GM10266 (cell line): ENCODE measurements at regions not wholly inside any gene's neighbourhood (a gene's known extent, or its start where the extent isn't known, plus 50 kb on each side); places are given as distances from the start of the nearest gene placed in this dataset.

Source experiments
- DNase-seq: peaks from one replicate; pipeline ENCODE4 v3.0.0; 2012; ENCODE audit errors: extremely low spot score
- TF ChIP-seq, protein P1 (sequence below): IDR thresholded peaks from 2 replicates; pipeline ENCODE4 v1.5.1; 2012; ENCODE audit warnings: mild to moderate bottlenecking, low read depth; ENCODE audit not compliant: control insufficient read depth, insufficient read depth; ENCODE audit errors: missing control alignments

DNA sequence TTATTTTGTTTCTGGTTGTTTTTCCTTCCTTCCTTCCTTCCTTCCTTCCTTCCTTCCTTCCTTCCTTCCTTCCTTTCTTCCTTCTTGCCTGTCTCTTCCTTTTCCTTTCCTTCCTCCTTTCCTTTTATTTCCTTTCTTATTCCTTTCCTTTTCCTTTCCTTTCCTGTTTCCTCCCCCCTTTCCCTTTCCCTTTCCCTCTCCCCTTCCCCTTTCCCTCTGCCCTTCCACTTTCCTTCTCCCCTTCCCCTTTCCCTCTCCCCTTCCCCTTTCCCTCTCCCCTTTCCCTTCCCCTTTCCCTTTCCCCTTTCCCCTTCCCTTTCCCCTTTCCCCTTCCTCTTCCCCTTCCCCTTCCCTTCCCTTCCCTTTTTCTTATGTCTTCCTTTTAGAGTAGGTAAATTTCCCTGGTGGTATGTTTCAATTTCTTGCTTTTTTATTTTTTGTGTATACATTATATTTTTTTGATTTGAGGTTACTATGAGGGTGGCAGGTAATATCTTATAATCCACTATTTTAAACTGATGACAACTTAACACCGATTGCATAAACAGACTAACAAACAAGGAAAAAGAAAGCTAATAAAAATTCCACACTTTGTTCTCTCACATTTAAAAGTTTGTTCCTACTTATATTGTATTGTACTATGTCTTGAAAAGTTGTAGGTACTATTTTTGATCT, 311.0 kb upstream of the FSHR start:
- TF ChIP-seq, protein P1, sequence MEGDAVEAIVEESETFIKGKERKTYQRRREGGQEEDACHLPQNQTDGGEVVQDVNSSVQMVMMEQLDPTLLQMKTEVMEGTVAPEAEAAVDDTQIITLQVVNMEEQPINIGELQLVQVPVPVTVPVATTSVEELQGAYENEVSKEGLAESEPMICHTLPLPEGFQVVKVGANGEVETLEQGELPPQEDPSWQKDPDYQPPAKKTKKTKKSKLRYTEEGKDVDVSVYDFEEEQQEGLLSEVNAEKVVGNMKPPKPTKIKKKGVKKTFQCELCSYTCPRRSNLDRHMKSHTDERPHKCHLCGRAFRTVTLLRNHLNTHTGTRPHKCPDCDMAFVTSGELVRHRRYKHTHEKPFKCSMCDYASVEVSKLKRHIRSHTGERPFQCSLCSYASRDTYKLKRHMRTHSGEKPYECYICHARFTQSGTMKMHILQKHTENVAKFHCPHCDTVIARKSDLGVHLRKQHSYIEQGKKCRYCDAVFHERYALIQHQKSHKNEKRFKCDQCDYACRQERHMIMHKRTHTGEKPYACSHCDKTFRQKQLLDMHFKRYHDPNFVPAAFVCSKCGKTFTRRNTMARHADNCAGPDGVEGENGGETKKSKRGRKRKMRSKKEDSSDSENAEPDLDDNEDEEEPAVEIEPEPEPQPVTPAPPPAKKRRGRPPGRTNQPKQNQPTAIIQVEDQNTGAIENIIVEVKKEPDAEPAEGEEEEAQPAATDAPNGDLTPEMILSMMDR: no peak
- DNase-seq: no peak

DNA sequence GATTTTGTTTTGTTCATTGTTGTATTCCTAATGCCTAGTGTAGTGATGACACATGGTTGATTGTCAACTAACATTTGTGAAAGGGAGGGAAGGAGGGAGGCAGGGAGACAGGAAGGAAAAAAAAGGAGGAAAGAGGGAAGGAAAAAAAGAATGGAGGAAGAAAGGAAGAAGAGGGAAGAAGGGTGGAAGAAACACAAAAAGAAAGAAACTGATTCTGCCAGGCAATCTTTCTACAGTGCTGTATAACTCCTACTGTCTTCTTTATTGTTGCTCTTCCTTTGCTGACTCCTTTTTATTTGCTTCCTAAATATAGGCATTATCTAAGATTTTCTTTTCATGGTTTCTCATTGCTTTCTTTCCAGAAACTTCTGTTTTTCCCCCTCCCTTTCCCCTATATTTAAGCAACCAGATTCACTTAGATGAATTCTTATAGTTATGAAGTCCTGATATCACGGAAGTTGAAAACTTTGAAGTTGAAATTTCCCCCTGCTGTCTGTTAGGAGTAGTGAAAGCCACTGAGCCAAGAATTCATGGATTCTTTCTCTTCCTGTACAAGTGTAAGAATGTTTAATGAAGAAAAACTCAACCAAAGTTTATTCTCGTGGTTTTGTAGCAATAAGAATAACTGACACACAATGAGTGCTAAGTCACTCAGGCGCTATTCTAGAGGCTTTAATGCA, 305.1 kb upstream of the FSHR start:
- no peak for DNase-seq
- TF ChIP-seq, protein P1: no peak

DNA sequence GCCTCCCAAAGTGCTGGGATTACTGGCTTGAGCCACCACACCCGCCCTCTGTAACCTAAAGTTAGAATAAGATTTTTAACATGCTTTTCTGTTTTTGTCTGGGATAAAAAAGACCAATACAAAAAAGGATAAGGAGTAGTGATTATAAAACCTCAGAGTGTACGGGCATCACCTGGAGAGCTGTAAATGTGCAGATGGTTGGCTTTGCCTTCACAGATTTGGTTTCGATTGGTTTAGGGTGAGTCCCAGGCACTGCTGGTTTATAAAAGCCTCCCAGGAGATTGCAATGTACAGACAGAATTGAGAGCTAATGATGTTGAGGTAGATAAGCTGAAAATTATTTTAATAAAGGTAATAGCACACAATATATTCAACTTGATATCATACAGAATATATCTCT, 289.7 kb upstream of the FSHR start:
- TF ChIP-seq, protein P1: no peak
- DNase-seq: no peak

DNA sequence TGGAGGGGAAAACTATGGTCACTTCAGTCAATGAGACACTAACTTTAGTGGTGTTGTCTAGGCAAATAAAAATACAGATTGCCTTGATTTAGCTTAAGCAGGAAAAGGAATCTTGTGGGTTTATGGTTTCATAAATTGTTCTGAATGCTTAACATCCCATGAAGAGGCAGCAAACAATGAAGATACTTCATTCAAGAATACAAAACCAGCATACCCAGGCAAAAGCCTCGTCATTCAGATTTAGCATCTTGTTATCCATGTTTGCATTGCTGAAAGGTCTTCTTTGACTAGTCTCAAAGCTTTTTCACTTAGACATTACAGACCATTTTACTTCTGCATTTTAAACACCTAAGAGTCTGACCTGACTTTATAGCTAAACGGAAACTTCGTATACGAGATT, 272.7 kb upstream of the FSHR start:
- TF ChIP-seq, protein P1: no peak
- no peak for DNase-seq

DNA sequence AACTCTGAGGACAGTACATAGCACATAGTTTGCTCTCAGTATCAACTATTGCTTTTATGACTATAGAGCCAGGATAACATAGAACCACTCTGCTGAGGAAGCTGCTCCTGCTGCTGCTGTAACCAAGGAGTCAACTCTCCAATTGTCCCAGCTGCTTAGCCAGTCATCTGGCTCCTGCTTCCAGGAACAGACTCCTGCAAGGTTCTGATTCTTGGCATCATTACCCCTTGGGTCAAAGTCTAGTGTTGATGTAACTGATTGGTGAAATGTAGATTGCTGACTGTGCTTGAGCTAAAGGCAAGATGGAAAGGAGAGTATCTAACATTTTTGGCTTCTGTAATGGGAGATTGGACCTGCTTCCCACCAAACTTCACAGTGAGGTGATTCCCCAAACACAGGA, 261.9 kb upstream of the FSHR start:
- TF ChIP-seq, protein P1: no peak
- DNase-seq: no peak

DNA sequence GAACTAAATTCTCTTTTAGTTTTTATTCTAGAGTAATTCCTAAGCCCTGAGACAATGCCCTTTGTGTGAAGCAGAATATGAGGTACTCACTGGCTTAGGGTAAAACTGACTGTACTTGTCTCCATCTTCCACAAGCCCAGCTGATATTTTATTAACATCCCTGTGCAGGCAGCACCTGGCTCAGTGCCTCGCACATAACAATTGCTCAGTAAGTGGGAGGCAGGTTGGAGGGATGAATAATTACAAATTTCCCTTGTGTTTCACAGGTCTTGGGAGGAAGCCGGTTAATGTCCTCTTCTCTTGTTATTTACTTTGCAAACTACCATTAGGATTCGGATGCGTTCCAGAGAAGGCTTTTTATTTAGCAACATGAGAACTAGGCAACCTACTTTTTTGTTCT, 249.8 kb upstream of the FSHR start:
- no peak for DNase-seq
- TF ChIP-seq, protein P1: no peak

DNA sequence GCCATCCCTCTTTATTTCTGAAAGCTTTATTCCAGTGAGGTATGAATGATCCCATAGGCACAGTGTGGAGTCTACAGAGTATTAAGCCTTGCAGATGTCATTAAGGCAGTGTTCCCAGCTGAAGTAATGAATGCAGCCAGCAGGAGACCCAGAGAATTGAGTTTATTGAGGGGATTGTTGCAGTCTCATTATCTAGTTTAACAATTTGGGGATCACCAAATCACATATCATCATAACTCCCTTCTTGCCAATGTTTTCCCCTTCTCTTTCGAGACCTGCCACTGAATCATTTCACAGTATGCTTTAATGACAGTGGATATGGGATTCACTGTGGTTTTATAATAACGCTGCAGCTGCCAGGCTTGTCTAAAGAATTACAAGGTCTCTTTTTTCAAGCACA, 249.3 kb upstream of the FSHR start:
- TF ChIP-seq, protein P1: no peak
- no peak for DNase-seq
